ENCODE measurements at regions not wholly inside any gene's neighbourhood (a gene's known extent, or its start where the extent isn't known, plus 50 kb on each side); places are given as distances from the start of the nearest gene placed in this dataset.

DNA sequence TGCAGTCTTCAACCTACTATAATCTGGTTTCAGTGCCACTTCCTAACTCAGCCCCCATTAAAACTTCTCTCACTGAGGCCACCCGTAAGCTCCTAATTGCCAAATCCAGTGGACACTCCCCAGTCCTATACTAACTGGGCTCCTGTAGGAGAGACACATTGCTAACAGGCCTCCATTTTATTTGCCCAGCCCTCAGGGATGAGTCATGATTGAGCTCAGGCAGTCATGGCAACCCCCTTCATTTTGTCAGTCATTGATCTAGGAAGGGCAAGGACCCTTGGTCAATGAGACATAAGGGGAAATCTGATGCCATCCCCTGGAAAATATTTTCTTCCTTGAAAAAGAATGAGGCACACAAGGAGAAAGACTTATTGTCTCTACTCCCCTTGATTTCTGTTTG is 70.1 kb upstream of the HIF1A start:
- DNase-seq: no peak

DNA sequence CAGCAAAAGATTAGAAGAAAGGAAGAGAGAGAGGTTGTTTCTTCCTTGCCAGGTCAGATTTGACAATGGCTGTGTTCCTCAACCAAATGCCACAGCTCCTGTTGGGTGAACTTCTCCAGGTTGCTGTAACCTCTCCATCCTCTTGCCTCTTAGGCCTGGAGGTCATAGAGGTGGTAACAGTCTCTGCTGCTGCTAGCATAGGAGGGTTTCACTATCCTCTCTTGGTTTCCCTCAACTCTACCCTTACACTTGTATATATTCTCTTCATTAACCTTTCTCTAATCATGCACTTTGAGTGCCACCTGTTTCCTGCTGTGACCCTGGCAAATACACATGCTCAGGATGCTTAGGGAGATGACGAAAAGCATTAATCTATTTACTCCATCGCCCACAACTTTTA is 67.7 kb upstream of the HIF1A start:
- DNase-seq: no peak

DNA sequence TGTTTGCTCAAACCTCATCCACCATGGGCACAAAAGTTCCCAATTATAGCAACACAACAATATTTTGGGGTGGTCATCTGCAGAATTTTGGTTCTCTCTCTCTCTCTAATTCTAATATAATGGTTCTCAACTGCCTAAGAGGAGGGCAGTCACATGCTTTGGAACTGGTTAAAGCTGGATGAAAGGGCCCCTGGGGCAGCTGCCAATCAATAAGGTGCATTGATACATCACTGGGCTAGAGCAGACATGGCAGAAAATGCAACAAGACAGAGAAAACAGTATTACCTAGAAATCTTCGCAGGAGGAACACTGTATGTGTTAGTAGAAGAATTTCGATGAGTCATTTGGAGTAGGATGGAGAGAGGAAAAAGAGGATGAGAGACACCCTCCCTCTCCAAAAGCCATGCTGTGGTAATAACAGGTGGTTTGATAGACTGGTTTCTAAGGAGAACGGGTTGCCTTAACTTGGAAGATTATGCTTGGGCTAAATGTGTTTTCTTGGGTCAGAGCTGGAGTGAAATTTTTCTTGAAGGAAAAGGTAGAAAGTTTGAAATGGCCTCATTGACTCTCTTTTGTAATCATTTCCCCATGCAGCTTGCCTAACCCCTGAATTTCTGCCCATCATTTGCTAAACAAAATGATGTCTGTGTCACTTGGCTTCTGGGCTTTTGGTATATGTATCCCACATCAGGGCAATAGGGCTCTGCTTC is 67.1 kb upstream of the HIF1A start:
- DNase-seq: no peak

DNA sequence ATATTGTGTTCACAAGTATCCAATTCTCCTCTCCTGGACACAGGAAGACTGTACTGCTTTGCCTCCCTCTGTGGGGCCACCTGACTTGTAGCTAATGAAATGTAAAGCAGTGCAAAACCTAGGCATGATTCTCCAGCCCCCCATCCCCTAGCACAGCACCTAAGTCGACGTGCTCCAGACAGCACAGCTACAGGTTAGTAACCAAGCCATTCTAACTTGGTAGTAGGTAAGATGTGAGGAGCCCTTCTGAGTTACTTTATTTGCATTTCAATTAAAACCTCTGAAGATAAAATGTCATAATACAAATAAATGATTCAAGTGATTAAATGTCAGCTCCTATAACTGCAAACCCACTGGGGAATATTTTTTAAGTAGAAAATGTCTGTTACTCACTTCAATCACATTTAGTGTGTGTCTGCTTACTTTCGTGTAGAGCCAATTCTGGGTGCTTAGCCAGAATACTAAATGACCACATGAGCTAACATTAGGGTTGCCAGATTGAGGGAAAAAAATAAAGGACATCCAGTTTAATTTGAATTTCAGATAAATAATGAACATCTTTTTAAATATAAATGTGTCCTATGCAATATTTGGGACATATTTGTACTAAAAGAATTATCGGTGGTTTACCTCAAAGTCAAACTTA is 64.8 kb upstream of the HIF1A start:
- DNase-seq: no peak

DNA sequence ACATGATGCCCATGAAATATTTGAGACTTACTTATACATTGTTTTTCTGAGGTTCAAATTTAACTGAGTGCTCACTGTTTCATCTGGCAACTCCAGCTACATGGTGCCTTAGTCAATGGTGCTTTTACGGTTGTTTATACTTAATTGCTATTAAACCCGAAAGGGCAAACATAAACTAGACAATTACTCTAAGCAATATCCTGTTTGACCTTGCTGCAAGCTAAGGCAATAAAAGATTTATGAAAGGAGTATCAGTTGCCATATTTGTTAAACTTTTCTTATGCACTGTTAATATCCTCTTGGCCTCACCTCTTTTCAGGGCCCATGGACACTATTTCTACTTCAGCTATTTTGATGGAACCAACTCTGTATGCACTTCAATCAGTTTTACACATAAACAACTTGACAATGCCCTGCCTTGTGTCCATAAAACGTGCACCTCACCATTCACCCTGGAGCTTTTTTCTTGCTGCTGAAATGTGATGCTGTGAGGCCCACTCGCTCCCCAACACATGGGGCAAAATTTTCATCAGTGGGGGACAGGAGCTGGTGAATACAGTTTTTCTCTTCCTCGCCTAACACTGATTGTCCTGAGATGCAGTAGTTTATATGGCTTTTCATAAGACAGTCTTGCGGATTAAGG is 64.1 kb upstream of the HIF1A start:
- DNase-seq: no peak

DNA sequence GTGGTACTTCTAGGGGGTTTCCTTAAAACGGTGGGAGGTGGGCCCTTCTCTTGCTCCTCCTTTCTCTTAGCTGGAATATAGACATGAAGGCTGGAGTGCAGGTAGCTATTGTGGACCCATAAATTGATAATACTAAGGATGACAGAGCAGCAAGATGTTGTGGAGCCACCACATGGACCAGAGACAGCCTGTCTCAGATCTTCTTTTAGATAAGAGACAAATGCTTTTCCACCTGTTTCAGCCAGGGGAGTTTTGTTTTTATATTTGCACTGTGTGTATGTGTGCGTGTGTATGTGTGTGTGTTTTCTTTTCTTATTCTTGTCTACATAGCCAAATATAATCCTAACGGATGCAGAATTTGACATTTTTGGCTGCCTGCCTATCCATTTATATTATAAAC is 62.9 kb upstream of the HIF1A start:
- no peak for DNase-seq

DNA sequence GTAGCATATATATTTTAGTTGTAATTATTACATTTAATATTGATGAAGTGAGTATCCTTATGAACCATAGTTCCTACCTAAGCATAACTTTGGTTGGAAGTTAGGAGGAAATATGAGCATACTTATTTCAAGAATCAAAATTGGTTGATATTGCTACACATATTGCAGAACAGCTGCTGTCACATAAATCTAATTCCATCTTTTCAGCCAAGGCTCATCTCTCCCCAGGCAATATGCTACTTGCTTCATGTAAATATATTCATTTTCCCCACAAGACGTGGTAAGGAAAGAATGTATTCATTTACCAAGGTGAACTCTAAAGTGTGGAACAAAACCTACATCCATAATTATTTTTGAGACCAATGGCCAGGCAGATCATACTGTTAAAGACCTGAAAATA is 62.5 kb upstream of the HIF1A start:
- DNase-seq: no peak

DNA sequence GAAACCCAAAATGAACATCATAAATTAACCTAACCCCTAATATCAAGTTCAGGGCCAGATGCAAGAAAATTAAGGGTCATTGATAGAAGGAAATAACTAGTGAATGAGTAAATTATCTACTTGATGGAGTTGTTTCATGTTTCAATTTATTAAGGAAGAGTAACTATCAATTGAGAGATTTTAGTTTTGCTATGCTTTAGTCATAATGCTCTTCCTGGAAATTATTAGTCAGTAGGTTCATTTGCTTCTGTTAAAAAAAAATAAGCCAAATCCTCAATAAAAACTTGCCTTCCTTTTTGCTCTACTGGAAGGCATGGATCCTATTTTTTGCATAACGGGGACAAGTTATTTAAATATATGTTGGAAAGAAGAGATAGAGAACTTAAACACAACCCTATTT is 59.0 kb upstream of the HIF1A start:
- DNase-seq: no peak

DNA sequence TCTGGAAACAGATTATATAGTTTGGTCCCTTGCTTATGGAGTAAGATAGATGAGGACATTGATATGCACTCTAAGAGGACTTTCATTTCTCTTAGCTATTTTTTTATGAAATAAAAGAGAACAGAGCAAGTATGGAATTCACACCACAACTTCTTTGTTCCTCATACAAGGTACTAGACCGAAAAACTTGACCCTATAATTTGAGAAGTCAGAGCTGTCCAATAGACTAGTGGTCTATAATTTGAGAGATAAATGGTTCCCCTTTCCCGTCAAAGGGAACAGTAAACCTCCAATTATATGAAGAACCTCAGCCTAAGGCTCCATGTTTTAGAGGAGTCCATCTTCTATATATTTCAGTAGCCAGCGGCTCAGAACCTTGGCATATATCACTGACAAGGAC is 58.5 kb upstream of the HIF1A start:
- DNase-seq: no peak

DNA sequence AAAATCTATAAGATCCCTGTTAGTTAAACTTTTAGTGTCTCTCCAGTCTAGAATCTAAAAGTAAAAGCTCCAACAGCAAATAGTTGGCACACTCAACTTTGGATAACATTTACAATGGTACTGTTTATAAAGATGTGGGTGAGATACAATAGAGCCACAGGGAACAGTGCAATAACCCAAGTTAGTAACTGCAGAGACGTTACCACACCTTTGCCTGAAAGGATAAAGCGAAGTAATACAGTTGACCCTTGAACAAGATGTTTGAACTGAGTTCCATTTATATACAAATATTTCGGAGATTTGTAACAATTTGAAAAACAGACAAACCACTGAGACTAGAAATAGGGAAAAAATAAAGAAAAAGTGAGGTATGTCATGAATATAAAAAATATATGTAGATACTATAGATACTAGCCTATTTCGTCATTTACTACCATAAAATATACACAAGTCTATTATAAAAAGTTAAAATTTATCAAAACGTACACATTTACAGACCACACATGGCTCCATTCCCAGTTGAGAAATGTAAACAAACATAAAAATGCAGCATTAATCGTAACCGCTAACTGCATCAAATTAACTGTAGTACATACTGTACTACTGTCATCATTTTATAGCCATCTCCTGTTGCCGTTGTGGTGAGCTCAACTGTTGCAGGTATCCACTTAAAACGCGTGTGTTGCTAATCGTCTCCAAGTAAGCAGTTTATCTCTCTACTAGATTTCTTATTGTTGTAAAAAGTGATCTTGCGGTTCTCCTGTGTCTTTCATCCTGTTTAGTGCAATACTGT is 56.5 kb upstream of the HIF1A start:
- no peak for DNase-seq

DNA sequence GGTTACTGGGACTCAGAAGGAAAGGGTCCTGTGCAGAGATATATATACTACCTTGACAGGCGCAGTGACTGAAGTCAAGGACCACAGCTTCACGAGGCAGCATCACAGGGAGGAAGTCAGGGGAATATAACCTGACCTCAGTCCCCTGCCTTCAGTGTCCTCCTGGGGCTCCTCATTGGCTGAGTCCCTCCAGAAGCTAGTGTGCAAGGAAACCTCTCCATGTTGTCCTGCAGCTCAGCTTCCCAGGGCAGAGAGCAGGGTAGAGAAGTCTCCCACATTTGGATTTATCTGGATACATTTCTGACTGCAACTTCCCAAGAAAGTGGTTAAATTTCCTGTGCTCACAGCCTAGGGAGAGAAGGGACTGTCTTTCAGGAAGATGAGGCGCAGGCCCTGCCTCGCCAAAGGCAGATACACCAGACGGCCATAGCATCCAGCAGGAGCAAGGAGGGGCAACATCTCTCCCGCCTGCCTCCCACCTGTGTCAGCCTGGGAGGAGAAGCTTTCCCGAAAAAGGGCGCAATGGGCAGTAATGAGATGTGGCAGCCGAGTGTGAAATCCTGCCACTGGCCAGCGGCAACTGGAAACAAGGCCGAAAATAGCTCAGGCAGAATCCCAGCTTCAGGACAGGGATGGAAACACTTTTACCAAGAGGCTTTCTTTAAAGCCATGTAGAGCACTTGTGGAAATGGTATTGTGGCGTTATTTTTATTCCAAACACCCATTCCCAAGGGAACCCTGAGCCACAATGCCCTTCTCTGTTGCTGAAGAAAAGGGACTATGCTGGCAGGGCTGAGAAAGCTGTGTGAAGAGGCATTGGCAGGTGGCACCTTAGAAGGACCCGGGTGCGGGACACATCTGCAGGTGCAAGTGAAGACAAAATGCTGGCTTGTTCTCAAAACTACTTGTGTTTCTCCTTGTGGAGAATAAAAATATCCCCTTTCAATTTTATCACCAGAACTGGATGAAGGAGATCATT is 54.9 kb upstream of the HIF1A start:
- no peak for DNase-seq

DNA sequence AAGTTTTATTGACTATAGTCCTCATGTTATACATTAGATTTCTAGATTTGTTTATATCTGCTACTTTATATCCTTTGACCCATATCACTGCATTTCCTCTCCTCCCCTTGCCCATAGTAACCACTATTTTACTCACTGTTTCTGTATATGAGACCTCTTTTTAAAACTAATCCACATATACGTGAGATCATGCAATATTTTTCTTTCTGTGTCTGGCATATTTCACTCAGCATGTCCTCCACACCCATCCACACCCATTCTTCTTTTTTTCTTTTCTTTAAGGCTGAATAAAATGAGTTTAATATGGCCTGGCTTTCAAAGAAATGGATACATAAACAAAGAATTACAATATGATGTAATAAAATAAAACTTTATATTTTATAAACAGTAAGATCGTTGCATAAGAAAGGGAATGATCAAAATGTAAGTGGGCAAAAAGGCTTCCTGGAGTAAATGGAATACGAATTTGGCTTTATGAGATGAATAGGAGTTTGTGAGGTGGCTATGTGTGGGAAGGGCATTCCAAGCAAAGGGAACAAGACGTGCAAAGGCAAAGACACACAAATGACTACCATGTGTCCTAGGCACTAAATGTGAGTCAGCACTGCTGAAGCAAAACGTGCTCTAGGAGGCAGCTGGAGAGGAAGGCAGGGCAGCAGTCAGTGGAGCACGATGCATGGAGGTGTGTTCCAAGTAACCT is 53.2 kb upstream of the HIF1A start:
- DNase-seq: no peak

DNA sequence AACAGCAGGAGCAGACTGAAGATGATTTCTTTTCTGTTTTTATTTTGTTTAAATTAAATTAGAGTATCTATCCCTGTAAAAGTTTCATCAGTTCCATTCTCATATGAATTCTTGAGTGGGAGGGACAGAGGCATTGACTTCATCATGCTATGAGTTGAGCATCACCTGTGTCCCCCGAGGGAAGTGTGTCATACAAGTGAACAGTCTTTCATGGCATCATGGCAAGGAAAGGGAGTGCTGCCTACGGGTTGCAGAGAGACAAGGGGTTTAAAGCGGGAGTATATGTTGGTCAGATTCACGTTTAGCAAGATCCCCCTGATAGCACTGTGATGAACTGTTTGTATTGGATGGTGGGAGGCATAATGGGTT is 52.7 kb upstream of the HIF1A start:
- no peak for DNase-seq

DNA sequence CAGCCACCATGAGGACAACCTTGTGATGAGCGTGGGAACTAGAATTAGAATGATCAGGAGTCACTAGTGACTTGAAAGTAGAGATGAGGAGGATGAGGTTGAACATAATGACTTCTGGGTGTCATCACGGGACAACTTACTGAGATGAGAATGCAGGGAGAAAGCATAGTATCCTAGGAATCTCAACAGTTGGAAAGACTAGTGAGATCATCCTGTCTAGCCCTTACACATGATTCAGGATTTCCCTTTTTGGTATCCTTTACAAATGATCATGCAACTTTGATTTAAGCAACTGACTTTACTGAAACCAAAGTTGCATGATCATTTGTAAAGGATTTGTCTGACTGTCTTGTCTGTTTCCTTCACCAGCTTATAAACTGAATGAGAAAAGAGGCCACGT is 51.8 kb upstream of the HIF1A start:
- DNase-seq: no peak

DNA sequence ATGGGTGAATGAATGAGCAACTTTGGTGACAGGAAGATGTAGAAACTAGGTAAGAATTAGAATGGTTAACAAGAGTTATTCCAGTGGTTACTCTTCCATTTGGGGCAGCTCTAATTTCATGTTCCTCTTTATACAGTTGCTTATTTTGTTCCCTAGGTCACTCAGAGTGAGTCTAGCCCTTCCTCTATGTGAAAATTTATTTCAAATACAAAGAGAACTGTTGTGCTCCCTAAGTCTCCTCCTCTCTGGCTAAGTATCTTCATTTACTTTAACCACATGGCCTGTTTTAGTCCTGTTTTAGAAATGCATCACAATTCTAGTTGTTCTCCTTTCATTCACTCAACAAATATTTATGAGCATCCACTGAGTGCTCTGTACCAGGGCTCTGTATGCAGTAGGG is 51.1 kb upstream of the HIF1A start:
- no peak for DNase-seq

DNA sequence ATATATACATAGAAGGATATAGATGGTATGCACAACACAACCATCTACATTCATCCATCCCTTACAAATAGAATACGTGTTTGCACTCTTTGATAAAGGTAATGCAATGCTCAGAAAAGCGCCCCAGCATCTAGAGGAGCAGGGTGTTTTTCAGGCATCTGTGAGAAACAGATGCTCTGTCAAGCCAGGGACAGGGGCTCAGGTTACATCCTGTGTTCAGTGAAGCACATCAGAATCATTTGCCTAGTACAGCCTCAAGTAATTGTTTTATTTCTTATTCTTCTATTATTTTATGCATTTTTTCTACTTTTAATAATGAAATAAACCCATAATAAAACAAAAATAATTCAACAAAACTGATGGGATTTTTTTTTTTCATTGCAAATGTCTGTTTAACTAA is 50.5 kb upstream of the HIF1A start:
- DNase-seq: no peak

DNA sequence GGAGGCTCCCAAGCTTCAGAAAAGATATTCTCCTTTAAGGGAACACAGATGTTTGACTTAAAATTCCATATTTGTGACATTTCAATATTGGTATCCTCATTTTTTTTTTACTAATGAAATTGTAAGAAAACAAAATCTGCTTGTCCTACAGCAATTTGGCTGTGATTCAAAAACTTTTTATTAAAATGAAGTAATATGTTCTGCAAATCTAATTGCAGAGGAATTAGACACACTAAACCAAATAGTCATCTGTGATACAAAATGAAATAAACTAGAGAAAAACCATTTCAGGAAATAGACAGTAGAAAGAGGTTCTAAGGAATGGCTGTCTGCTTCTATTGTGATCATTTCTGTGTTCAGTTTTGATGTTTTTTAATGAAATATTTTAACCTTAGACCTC is 50.1 kb upstream of the HIF1A start:
- DNase-seq: no peak
